ENCODE measurements at regions not wholly inside any gene's neighbourhood (a gene's known extent, or its start where the extent isn't known, plus 50 kb on each side); places are given as distances from the start of the nearest gene placed in this dataset.
"Not testable (repeated sequence)": the region's sequence is repeated elsewhere in the genome, so short reads cannot be mapped to it uniquely, and the experiment has no call there.

DNA sequence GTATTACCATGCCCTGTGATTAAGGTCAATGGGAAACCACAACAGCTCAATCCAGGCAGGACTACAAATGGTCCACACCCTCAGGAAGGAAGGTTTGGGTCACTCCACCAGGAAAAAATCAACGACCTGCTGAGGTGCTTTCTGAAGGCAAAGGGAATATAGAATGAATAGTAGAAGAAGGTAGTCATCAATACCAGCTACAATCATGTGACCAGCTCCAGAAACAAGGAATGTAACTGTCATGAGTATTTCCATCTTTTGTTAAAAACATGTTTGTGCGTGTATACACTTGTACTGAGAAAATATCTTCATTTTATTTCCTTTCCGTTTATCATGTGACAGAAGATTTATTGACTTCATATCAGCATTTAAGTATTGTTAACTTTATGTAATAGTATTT, 2028.6 kb upstream of the PCDH20 start:
- not testable (repeated sequence) for TF ChIP-seq CTCF (IDR thresholded peaks at IDR 0.05; ENCODE audit: insufficient read depth, low read length, poor library complexity, severe bottlenecking); EZH2phosphoT487 (conservative IDR thresholded peaks at IDR 0.05; ENCODE audit: low read length)

Data from SU-DHL-6 (cell line).